Astrocyte (in vitro differentiated cells and primary cell): ENCODE measurements at regions not wholly inside any gene's neighbourhood (a gene's known extent, or its start where the extent isn't known, plus 50 kb on each side); places are given as distances from the start of the nearest gene placed in this dataset.

Source experiments
- CTCF ChIP-seq: IDR thresholded peaks from 2 replicates; pipeline ENCODE4 v1.5.1; 2011; ENCODE audit warnings: low read depth, mild to moderate bottlenecking, inconsistent platforms, low read length, moderate library complexity; ENCODE audit not compliant: insufficient read depth
- EZH2 ChIP-seq: IDR thresholded peaks from 2 replicates; pipeline ENCODE4 v1.6.1; 2012; ENCODE audit warnings: mild to moderate bottlenecking, low read length, inconsistent platforms; ENCODE audit not compliant: insufficient read depth

- no peak for TF ChIP-seq CTCF
- no peak for TF ChIP-seq EZH2
Observed at GRCh38 chr2:236693531-236693930, 123.9 kb downstream of the ACKR3 start.
